ENCODE measurements at regions not wholly inside any gene's neighbourhood (a gene's known extent, or its start where the extent isn't known, plus 50 kb on each side); places are given as distances from the start of the nearest gene placed in this dataset.
A peak's percentile ranks its signal among the peaks of the same experiment; 100 is the strongest.

DNA sequence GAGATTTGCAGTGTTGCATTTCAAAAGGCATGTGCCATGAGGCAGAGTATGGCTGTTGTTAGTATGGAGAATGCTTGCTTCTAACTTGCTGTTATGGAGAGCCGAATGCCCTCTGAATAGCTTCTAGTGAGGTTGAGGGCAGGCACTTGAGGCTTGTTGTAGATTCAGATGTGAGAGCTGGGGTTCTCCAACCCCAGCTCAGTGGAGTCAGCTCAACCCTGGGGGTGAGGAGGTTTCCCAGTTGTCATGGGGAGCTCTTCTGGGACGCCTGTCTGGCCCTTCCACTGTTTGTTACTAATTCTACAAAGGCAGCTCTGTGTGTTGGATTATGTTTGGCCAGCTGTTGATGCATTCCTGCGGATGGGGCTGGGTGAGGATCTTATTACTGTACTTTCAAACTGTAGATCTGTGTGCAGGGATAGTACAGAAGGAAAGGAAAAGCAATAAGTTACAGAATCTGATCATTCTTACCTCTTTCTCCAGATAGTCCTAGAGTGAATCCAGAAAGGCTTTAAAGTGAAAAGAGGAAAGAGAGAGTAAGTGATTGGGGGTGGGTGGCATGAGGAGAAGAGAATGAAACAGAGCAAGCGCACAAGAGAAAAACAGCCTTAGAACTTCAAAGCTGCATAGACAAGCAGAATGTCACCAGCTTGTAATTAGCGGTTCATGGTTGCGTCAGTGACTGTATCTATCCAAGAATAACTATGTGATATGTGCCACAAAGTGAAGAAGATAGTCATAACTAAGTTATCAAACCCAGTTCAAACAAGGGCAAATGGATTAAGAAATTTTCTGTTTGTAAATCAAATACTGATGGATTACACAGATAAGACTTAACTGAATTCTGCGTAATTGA lies 148.7 kb downstream of the PRL start:
- peak; percentile 48 for ATAC-seq (ENCODE audit: insufficient read depth, low FRiP score)
- Histone ChIP-seq H3K27me3 (ENCODE audit: control insufficient read depth in 3 of 3, insufficient read depth in 3 of 3, low read length in 2 of 3) (no peaks in the 10 kb centered on the region), H3K9ac (ENCODE audit: insufficient read depth in 1 of 2, low read length in 2 of 2) (peak overlapping the region in 1 of 2 donors; percentile 80), H3K4me3 (no peak overlapping the region), H3K9me3 (ENCODE audit: control insufficient read depth in 4 of 4, insufficient read depth in 3 of 4, low read length in 3 of 4) (no peaks in the 10 kb centered on the region), H3K4me1 (ENCODE audit: control insufficient read depth in 5 of 5, insufficient read depth in 5 of 5, low read length in 5 of 5) (peaks cover 13 to 79% (median 27%) of the 10 kb centered on the region in 5 donors), H3K27ac (ENCODE audit: low read depth in 1 of 2, low read length in 1 of 2) (peak overlapping the region; percentile 55 to 82), H3K36me3 (ENCODE audit: control insufficient read depth in 4 of 4, insufficient read depth in 4 of 4, low read length in 4 of 4) (no peaks in the 10 kb centered on the region)
- no peak for TF ChIP-seq CTCF (IDR thresholded peaks at IDR 0.05; ENCODE audit: control extremely low read depth, extremely low read depth)
- peak; percentile 92 to 97 (median 96) for DNase-seq
- WGBS, 2 donors, result 46 to 67% methylated on average over 7 of the region's 7 CpGs

DNA sequence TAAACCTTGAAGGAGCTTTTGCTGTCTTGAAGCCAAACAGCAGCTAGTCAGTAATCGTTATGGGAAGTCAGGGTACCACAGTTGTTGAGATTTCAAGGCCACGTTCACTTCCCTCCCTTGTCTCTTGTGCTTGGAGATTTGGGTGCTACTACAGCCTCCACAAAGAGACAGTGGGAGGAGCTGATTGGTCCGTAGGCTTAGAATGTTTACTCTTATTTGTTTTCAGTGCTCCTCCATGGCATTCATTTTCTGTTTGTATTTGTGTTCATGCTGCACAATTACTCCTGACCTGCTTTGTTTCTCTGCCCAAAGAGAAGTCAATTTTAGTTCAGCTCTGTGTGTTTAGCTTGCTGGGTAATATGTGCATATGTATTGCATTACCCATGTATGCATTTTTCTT lies 147.7 kb downstream of the PRL start:
- H3K4me3 ChIP-seq, result no peak overlapping the region
- DNase-seq (peak; percentile 41 to 81 (median 75)), ATAC-seq (ENCODE audit: insufficient read depth, low FRiP score) (no peak)
- WGBS, 2 donors, result 21 to 33% methylated on average over 3 of the region's 3 CpGs
- H3K9ac ChIP-seq (ENCODE audit: insufficient read depth in 1 of 2, low read length in 2 of 2), result peak overlapping the region in 1 of 2 donors; percentile 24
- no peak for TF ChIP-seq CTCF (IDR thresholded peaks at IDR 0.05; ENCODE audit: control extremely low read depth, extremely low read depth)
- H3K9me3 ChIP-seq (ENCODE audit: control insufficient read depth in 4 of 4, insufficient read depth in 3 of 4, low read length in 3 of 4), result no peaks in the 10 kb centered on the region
- peak overlapping the region in 1 of 2 donors; percentile 4 for H3K27ac ChIP-seq (ENCODE audit: low read depth in 1 of 2, low read length in 1 of 2)
- no peaks in the 10 kb centered on the region for H3K27me3 ChIP-seq (ENCODE audit: control insufficient read depth in 3 of 3, insufficient read depth in 3 of 3, low read length in 2 of 3)
- H3K36me3 ChIP-seq (ENCODE audit: control insufficient read depth in 4 of 4, insufficient read depth in 4 of 4, low read length in 4 of 4), result no peaks in the 10 kb centered on the region
- H3K4me1 ChIP-seq (ENCODE audit: control insufficient read depth in 5 of 5, insufficient read depth in 5 of 5, low read length in 5 of 5), result peaks cover 13 to 80% (median 27%) of the 10 kb centered on the region in 5 donors

DNA sequence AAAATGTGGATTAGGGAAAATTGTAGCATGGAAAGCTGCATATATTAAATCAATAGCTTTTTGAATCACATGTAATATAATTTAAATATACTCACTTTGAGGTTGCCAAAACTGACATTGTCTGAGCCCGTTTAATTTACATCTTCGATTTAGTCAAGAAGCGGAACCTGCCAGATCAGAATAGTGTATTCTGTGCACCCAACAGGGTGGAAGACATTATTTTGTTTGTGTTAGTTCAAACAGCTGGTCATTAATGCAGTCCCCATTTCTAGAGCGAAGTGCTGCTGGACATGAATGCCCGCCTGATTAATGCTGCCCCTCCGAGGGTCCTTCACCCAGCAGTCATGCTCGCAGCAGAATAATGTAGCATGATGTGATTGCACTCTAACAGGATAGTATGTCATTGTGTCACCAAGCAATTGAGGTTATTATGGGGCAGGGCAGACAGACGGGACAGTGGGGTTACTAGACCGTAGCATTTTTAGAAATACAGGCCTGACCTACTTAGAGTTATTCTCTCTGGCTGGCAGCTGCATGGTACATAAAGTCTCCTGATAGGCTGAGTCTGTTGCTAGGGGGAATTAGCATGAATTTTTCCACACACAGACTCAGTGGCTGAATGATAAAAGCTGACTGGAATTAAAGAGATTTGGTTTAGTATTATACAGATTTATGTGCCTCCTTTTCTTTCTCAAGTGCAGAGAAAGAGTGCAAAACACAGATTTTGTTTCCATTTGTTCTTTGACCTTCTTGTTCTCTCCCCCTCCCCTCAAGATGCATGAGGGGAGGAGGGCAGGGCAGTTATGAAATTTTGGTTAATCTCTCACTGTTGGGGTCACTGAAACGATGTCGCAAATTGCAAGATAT lies 147.1 kb downstream of the PRL start:
- Histone ChIP-seq H3K27me3 (ENCODE audit: control insufficient read depth in 3 of 3, insufficient read depth in 3 of 3, low read length in 2 of 3) (no peaks in the 10 kb centered on the region), H3K9me3 (ENCODE audit: control insufficient read depth in 4 of 4, insufficient read depth in 3 of 4, low read length in 3 of 4) (no peaks in the 10 kb centered on the region), H3K36me3 (ENCODE audit: control insufficient read depth in 4 of 4, insufficient read depth in 4 of 4, low read length in 4 of 4) (no peaks in the 10 kb centered on the region), H3K9ac (ENCODE audit: insufficient read depth in 1 of 2, low read length in 2 of 2) (peak overlapping the region in 1 of 2 donors; percentile 51), H3K4me3 (no peak overlapping the region), H3K4me1 (ENCODE audit: control insufficient read depth in 5 of 5, insufficient read depth in 5 of 5, low read length in 5 of 5) (peaks cover 13 to 84% (median 27%) of the 10 kb centered on the region in 5 donors), H3K27ac (ENCODE audit: low read depth in 1 of 2, low read length in 1 of 2) (peak overlapping the region; percentile 4 to 72)
- DNase-seq, result peak; percentile 54 to 87 (median 83)
- TF ChIP-seq CTCF (IDR thresholded peaks at IDR 0.05; ENCODE audit: control extremely low read depth, extremely low read depth), result no peak
- WGBS, 2 donors, result 69 to 74% methylated on average over 11 of the region's 11 CpGs
- peak; percentile 15 for ATAC-seq (ENCODE audit: insufficient read depth, low FRiP score)

Measured in lung (tissue), 11 donors.